ENCODE measurements at regions not wholly inside any gene's neighbourhood (a gene's known extent, or its start where the extent isn't known, plus 50 kb on each side); places are given as distances from the start of the nearest gene placed in this dataset.

DNA sequence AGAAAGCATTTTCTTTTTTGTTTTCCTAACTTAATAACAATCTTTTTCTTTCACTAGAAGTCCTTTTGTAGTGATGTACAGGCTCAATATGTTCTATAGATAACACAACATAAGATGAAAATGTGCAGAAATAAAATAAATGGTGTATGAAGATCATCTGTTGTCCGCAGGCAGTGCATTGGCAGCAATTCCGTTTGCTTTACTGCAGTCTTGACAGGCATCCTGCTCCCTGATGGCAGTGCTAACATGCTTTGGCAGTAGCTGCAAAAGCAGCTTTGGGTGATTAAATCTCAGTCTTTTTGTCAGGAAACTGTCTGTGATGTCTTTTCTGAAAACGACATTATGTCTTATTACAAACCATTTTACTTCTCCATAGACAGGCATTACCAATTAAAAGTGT is 131.4 kb downstream of the TRAM1L1 start (continued):
- no peak for TF ChIP-seq EZH2 (IDR thresholded peaks at IDR 0.05; ENCODE audit: low read depth, unreplicated experiment)
- TF ChIP-seq, protein P1, sequence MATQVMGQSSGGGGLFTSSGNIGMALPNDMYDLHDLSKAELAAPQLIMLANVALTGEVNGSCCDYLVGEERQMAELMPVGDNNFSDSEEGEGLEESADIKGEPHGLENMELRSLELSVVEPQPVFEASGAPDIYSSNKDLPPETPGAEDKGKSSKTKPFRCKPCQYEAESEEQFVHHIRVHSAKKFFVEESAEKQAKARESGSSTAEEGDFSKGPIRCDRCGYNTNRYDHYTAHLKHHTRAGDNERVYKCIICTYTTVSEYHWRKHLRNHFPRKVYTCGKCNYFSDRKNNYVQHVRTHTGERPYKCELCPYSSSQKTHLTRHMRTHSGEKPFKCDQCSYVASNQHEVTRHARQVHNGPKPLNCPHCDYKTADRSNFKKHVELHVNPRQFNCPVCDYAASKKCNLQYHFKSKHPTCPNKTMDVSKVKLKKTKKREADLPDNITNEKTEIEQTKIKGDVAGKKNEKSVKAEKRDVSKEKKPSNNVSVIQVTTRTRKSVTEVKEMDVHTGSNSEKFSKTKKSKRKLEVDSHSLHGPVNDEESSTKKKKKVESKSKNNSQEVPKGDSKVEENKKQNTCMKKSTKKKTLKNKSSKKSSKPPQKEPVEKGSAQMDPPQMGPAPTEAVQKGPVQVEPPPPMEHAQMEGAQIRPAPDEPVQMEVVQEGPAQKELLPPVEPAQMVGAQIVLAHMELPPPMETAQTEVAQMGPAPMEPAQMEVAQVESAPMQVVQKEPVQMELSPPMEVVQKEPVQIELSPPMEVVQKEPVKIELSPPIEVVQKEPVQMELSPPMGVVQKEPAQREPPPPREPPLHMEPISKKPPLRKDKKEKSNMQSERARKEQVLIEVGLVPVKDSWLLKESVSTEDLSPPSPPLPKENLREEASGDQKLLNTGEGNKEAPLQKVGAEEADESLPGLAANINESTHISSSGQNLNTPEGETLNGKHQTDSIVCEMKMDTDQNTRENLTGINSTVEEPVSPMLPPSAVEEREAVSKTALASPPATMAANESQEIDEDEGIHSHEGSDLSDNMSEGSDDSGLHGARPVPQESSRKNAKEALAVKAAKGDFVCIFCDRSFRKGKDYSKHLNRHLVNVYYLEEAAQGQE (IDR thresholded peaks at IDR 0.05; ENCODE audit: unreplicated experiment), result no peak
- TF ChIP-seq EZH2phosphoT487 (IDR thresholded peaks at IDR 0.05; ENCODE audit: unreplicated experiment), result no peak
- TF ChIP-seq JUNB (IDR thresholded peaks at IDR 0.05; ENCODE audit: unreplicated experiment), result no peak
- no peak for TF ChIP-seq STAT1 (IDR thresholded peaks at IDR 0.05; ENCODE audit: unreplicated experiment)
- TF ChIP-seq NANOG (IDR thresholded peaks at IDR 0.05; ENCODE audit: borderline replicate concordance), result no peak
- no peak for TF ChIP-seq CREB1 (CRISPR knock-in tag; IDR thresholded peaks at IDR 0.05; ENCODE audit: low read depth)
- no peak for TF ChIP-seq ZNF114 (CRISPR knock-in tag; IDR thresholded peaks at IDR 0.05)
- no peak for TF ChIP-seq POLR2AphosphoS5 (IDR thresholded peaks at IDR 0.05; ENCODE audit: low read depth)
- TF ChIP-seq, protein P2, sequence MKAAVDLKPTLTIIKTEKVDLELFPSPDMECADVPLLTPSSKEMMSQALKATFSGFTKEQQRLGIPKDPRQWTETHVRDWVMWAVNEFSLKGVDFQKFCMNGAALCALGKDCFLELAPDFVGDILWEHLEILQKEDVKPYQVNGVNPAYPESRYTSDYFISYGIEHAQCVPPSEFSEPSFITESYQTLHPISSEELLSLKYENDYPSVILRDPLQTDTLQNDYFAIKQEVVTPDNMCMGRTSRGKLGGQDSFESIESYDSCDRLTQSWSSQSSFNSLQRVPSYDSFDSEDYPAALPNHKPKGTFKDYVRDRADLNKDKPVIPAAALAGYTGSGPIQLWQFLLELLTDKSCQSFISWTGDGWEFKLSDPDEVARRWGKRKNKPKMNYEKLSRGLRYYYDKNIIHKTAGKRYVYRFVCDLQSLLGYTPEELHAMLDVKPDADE (IDR thresholded peaks at IDR 0.05), result no peak
- no peak for TF ChIP-seq ZNF331 (CRISPR knock-in tag; IDR thresholded peaks at IDR 0.05; ENCODE audit: low read depth)

DNA sequence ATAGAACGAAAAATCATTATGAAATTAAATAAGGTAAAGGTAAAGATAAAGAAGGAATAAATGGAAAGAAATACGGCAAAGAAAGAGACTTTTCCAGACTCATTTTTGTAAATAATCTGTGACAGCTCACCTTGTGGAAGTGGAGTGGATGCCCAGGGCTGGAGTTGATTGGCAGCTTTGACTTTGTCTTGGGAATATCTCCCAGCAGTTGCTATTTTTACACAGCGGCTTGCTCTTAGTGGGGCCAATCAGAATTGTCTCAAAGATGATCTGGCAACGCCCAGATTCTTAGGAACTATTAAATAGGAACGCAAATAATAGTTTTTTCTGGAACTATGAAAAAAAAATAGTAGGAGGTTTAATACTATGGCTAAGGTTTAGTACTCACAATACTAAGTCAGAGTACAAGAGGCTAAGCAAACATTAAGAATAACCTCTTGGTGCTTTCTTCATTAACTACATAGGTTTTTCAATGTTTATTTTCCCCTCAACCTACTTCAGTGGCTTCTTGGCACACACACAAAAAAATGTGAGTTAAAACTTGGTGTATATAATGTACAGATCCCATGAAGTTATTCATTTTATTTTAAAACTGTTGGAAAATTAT is 132.7 kb downstream of the TRAM1L1 start:
- H3K36me3 ChIP-seq (ENCODE audit: insufficient read depth), result no peaks in the 10 kb centered on the region
- Mint-ChIP-seq H3K27me3 (ENCODE audit: insufficient read depth, low read depth, poor library complexity) (peaks cover 2% of the 10 kb centered on the region), H3K36me3 (ENCODE audit: low read depth) (no peaks in the 10 kb centered on the region), H3K27ac (no peak overlapping the region), H3K9me3 (no peaks in the 10 kb centered on the region), H3K4me3 (no peak overlapping the region), H3K4me1 (no peaks in the 10 kb centered on the region)
- no peaks in the 10 kb centered on the region for H3K27me3 ChIP-seq (ENCODE audit: insufficient read depth)
- ATAC-seq (no peak), DNase-seq (ENCODE audit: low spot score) (no peak)
- no peaks in the 10 kb centered on the region for H3F3A ChIP-seq (replicated peaks; ENCODE audit: low read depth)
- H3K79me2 ChIP-seq (replicated peaks; ENCODE audit: insufficient read depth), result no peaks in the 10 kb centered on the region
- H3K9me2 ChIP-seq (ENCODE audit: insufficient read depth), result no peaks in the 10 kb centered on the region
- H4K20me1 ChIP-seq (replicated peaks; ENCODE audit: insufficient read depth), result no peaks in the 10 kb centered on the region
- no peaks in the 10 kb centered on the region for H3K4me1 ChIP-seq (ENCODE audit: insufficient read depth)
- H3K27ac ChIP-seq (ENCODE audit: low read depth), result no peak overlapping the region
- H3K4me2 ChIP-seq, result no peak overlapping the region
- H3K4me3 ChIP-seq, result no peak overlapping the region
- H2AFZ ChIP-seq, result no peak overlapping the region
- TF ChIP-seq ZNF462 (CRISPR knock-in tag; IDR thresholded peaks at IDR 0.05) (no peak), CTCF (conservative IDR thresholded peaks at IDR 0.05; ENCODE audit: low read depth in 2 of 2) (no peak), JUNB (IDR thresholded peaks at IDR 0.05; ENCODE audit: unreplicated experiment) (no peak), NANOG (IDR thresholded peaks at IDR 0.05; ENCODE audit: borderline replicate concordance) (no peak), STAT1 (IDR thresholded peaks at IDR 0.05; ENCODE audit: unreplicated experiment) (no peak), ZNF331 (CRISPR knock-in tag; IDR thresholded peaks at IDR 0.05; ENCODE audit: low read depth) (no peak), ZNF114 (CRISPR knock-in tag; IDR thresholded peaks at IDR 0.05) (no peak)

All from GM23338 (cell line).